SU-DHL-6 (cell line): ENCODE measurements at regions not wholly inside any gene's neighbourhood (a gene's known extent, or its start where the extent isn't known, plus 50 kb on each side); places are given as distances from the start of the nearest gene placed in this dataset.

Source experiments
- H2AFZ ChIP-seq: fragments of 200-600 bp; sonication (generic); 2 replicates; pipeline ENCODE4 v1.6.1; 2014; ENCODE audit warnings: low read depth, mild to moderate bottlenecking, moderate library complexity, mixed read lengths, antibody characterized with exemption, low read length; ENCODE audit not compliant: severe bottlenecking
- H3F3A ChIP-seq: fragments of 200-600 bp; shearing (Covaris generic); 2 replicates; pipeline ENCODE4 v1.6.0; 2016; ENCODE audit warnings: antibody characterized with exemption, mild to moderate bottlenecking; ENCODE audit not compliant: insufficient read depth
- H3K27ac ChIP-seq: fragments of 200-600 bp; sonication (generic); 2 replicates; pipeline ENCODE4 v1.5.1; 2016; ENCODE audit warnings: low read depth, mild to moderate bottlenecking, low read length, moderate library complexity, mixed read lengths
- H3K27me3 ChIP-seq: fragments of 200-600 bp; sonication (generic), shearing (Covaris generic); 2 replicates; pipeline ENCODE4 v1.6.0; 2014; ENCODE audit warnings: mild to moderate bottlenecking, low read length
- H3K36me3 ChIP-seq: fragments of 200-600 bp; sonication (generic); 2 replicates; pipeline ENCODE4 v1.6.1; 2014; ENCODE audit warnings: mild to moderate bottlenecking, low read length, mixed read lengths
- H3K4me2 ChIP-seq: fragments of 300-600, 200-600 bp; shearing (Covaris generic), sonication (generic); 2 replicates; pipeline ENCODE4 v1.6.0; 2014; ENCODE audit warnings: low read length, low read depth, mild to moderate bottlenecking; ENCODE audit not compliant: poor library complexity, severe bottlenecking
- H3K4me3 ChIP-seq: fragments of 200-600 bp; sonication (generic); 2 replicates; pipeline ENCODE4 v1.5.1; 2014; ENCODE audit warnings: antibody characterized with exemption, low read length, mild to moderate bottlenecking, mixed read lengths; ENCODE audit not compliant: insufficient read depth, poor library complexity, severe bottlenecking
- H3K79me2 ChIP-seq: fragments of 200-600 bp; sonication (generic); 2 replicates; pipeline ENCODE4 v1.6.1; 2014; ENCODE audit warnings: mild to moderate bottlenecking, low read length, moderate library complexity; ENCODE audit not compliant: insufficient read depth
- H3K9ac ChIP-seq: fragments of 200-600 bp; sonication (generic); 2 replicates; pipeline ENCODE4 v1.7.0; 2014; ENCODE audit warnings: mild to moderate bottlenecking, low read length
- H3K9me2 ChIP-seq: fragments of 200-600 bp; sonication (generic); replicated peaks from 2 replicates; pipeline ENCODE4 v1.6.1; 2014; ENCODE audit warnings: low read length; ENCODE audit not compliant: insufficient read depth
- H3K9me3 ChIP-seq: fragments of 200-600 bp; sonication (generic); 2 replicates; pipeline ENCODE4 v1.6.1; 2014; ENCODE audit warnings: low read length, mixed read lengths; ENCODE audit not compliant: insufficient read depth
- H4K20me1 ChIP-seq: fragments of 200-600 bp; sonication (generic); 2 replicates; pipeline ENCODE4 v1.6.1; 2014; ENCODE audit warnings: low read depth, mild to moderate bottlenecking, antibody characterized with exemption, low read length, moderate library complexity, mixed read lengths
- CTCF ChIP-seq: fragments of 200-600 bp; sonication (generic); IDR thresholded peaks from one replicate; pipeline ENCODE4 v1.5.1; 2017; ENCODE audit warnings: antibody characterized with exemption, mild to moderate bottlenecking, low read length, moderate library complexity; ENCODE audit not compliant: insufficient read depth, poor library complexity, severe bottlenecking
- EZH2phosphoT487 ChIP-seq: fragments of 200-600 bp; sonication (generic), shearing (Covaris generic); conservative IDR thresholded peaks from 2 replicates; pipeline ENCODE4 v1.6.1; 2018; ENCODE audit warnings: mild to moderate bottlenecking, antibody characterized with exemption, low read length, moderate library complexity, mixed read lengths

DNA sequence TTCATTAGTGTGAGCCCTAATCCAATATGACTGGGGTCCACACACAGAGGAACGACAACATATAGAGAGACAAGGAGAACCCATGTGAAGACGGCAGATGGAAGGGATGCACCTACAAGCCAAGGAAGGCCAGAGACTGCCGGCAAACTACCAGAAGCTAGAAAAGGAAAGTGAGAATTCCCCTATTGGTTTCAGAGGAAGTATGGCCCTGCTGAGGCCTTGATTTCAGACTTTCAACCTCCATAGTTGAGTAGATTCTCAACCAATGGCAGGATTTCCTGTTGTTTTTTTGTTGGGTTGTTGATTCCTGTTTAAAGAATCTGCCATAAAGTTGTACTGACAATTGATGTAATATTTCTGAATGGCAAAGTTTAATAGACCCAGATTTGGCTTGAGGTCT lies 241.5 kb downstream of the SATB2 start:
- Histone ChIP-seq H4K20me1 (no peaks in the 10 kb centered on the region), H3K4me3 (no peak overlapping the region), H3K9ac (no peak overlapping the region), H3K9me2 (no peaks in the 10 kb centered on the region), H3K27ac (no peak overlapping the region), H2AFZ (no peak overlapping the region), H3F3A (no peaks in the 10 kb centered on the region), H3K36me3 (no peaks in the 10 kb centered on the region), H3K9me3 (no peaks in the 10 kb centered on the region), H3K27me3 (no peaks in the 10 kb centered on the region), H3K4me2 (no peak overlapping the region), H3K79me2 (no peaks in the 10 kb centered on the region)
- TF ChIP-seq EZH2phosphoT487, result no peak
- TF ChIP-seq CTCF, result no peak

- Histone ChIP-seq H3K36me3 (no peaks in the 10 kb centered on the region), H4K20me1 (no peaks in the 10 kb centered on the region), H3K4me3 (no peak overlapping the region), H3K27ac (no peak overlapping the region), H3K9me2 (no peaks in the 10 kb centered on the region), H3K4me2 (no peak overlapping the region), H3K9ac (no peak overlapping the region), H3K9me3 (no peaks in the 10 kb centered on the region), H3F3A (no peaks in the 10 kb centered on the region), H3K79me2 (no peaks in the 10 kb centered on the region), H2AFZ (no peak overlapping the region), H3K27me3 (no peaks in the 10 kb centered on the region)
- TF ChIP-seq CTCF (no peak), EZH2phosphoT487 (no peak)
Measured at GRCh38 chr2:199207011-199207410, 250.7 kb downstream of the SATB2 start.

DNA sequence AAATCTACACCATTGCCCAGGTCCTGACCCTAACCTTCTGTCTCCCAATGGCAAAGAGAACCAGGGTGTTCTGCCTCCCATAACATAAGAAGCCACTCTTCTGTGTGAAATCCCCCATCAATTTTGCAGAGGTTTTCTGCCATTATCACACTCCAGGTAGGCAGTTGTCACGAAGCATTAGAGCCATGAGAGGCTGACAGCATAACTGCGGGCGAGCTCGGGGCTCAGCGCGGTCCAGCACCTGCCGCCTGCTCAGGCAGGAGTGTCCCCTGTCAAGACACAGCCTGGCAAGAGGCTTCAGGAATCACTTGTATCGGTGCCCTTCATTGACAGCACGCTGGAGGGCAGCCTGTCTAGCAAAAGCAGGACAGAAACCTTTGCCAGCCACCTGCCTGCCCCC lies 251.2 kb downstream of the SATB2 start:
- Histone ChIP-seq H3F3A (no peaks in the 10 kb centered on the region), H3K27me3 (no peaks in the 10 kb centered on the region), H3K4me2 (no peak overlapping the region), H3K9me3 (no peaks in the 10 kb centered on the region), H3K9ac (no peak overlapping the region), H3K36me3 (no peaks in the 10 kb centered on the region), H2AFZ (no peak overlapping the region), H4K20me1 (no peaks in the 10 kb centered on the region), H3K4me3 (no peak overlapping the region), H3K9me2 (no peaks in the 10 kb centered on the region), H3K79me2 (no peaks in the 10 kb centered on the region), H3K27ac (no peak overlapping the region)
- no peak for TF ChIP-seq CTCF
- no peak for TF ChIP-seq EZH2phosphoT487

- no peaks in the 10 kb centered on the region for H3K36me3 ChIP-seq
- no peak overlapping the region for H2AFZ ChIP-seq
- H3K9me3 ChIP-seq, result no peaks in the 10 kb centered on the region
- H3K9ac ChIP-seq, result no peak overlapping the region
- no peak overlapping the region for H3K27ac ChIP-seq
- H3K4me3 ChIP-seq, result no peak overlapping the region
- no peaks in the 10 kb centered on the region for H3K27me3 ChIP-seq
- H3F3A ChIP-seq, result no peaks in the 10 kb centered on the region
- TF ChIP-seq EZH2phosphoT487 (no peak), CTCF (no peak)
- no peaks in the 10 kb centered on the region for H4K20me1 ChIP-seq
- no peak overlapping the region for H3K4me2 ChIP-seq
- H3K79me2 ChIP-seq, result no peaks in the 10 kb centered on the region
- no peaks in the 10 kb centered on the region for H3K9me2 ChIP-seq
Measured at GRCh38 chr2:199202964-199203363, 254.8 kb downstream of the SATB2 start.
